ENCODE measurements at regions not wholly inside any gene's neighbourhood (a gene's known extent, or its start where the extent isn't known, plus 50 kb on each side); places are given as distances from the start of the nearest gene placed in this dataset.

DNA sequence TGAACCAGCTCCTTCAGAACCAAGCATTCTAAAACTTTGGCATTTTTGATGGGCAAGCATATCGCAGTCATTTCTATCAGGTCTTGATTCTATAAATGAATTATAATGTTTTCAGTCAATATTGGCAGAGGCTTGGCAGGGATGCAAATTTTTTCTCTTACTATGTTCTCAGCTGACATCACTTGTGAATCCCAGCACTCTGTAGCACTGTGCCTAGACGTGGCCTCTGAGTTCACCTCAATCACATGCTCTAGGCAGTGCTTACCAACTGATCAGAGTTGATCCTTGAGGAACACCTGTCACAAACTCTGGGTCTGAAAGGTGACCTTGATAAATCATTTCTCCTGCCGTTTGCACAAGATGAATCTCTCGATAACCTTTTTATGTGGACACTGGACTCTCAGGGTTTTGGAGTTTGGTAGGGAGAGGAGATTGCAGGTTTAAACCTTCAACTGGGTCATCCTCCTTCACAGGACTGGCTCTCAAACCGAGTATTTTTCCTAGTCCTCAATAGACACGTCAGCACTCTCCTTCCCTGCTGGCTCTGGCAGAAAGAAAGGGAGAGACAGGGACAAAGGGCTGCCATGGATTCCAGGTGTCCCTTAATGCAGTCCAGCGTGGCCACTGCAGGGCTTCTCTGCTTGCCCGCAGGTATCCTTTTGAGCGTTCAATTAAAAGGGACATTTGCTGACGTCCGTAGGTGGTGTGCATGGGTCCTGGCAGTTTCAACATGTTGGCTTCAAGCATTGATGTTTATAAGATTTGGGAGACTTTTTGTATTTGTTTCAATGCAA, 222.3 kb upstream of the CMC1 start:
- no peaks in the 10 kb centered on the region for H3K27me3 ChIP-seq (ENCODE audit: low read depth)
- H3K4me1 ChIP-seq = no peaks in the 10 kb centered on the region
- H3K9me3 ChIP-seq = no peaks in the 10 kb centered on the region
- no peaks in the 10 kb centered on the region for H3K36me3 ChIP-seq
- intact Hi-C loops (cut with DNase I) = no loop called here
- ATAC-seq (no peak), DNase-seq (no peak)
- no peak overlapping the region for H3K27ac ChIP-seq
- TF ChIP-seq, protein P1, sequence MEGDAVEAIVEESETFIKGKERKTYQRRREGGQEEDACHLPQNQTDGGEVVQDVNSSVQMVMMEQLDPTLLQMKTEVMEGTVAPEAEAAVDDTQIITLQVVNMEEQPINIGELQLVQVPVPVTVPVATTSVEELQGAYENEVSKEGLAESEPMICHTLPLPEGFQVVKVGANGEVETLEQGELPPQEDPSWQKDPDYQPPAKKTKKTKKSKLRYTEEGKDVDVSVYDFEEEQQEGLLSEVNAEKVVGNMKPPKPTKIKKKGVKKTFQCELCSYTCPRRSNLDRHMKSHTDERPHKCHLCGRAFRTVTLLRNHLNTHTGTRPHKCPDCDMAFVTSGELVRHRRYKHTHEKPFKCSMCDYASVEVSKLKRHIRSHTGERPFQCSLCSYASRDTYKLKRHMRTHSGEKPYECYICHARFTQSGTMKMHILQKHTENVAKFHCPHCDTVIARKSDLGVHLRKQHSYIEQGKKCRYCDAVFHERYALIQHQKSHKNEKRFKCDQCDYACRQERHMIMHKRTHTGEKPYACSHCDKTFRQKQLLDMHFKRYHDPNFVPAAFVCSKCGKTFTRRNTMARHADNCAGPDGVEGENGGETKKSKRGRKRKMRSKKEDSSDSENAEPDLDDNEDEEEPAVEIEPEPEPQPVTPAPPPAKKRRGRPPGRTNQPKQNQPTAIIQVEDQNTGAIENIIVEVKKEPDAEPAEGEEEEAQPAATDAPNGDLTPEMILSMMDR (IDR thresholded peaks at IDR 0.05) = no peak
- H3K4me3 ChIP-seq = no peak overlapping the region

GRCh38 chr3:28019740-28020139, 221.7 kb upstream of the CMC1 start:
- DNase-seq (no peak), ATAC-seq (no peak)
- intact Hi-C loops (cut with DNase I) = no loop called here
- Histone ChIP-seq H3K27me3 (ENCODE audit: low read depth) (no peaks in the 10 kb centered on the region), H3K4me3 (no peak overlapping the region), H3K4me1 (no peaks in the 10 kb centered on the region), H3K27ac (no peak overlapping the region), H3K36me3 (no peaks in the 10 kb centered on the region), H3K9me3 (peaks cover 6% of the 10 kb centered on the region)
- TF ChIP-seq, protein P1 (IDR thresholded peaks at IDR 0.05) = no peak

GRCh38 chr3:28022916-28023315, 218.5 kb upstream of the CMC1 start:
- intact Hi-C loops (cut with DNase I) = no loop called here
- TF ChIP-seq, protein P1 (IDR thresholded peaks at IDR 0.05) = no peak
- no peak for DNase-seq
- peaks cover 7% of the 10 kb centered on the region for H3K9me3 ChIP-seq
- H3K27me3 ChIP-seq (ENCODE audit: low read depth) = no peaks in the 10 kb centered on the region
- H3K36me3 ChIP-seq = no peaks in the 10 kb centered on the region
- no peaks in the 10 kb centered on the region for H3K4me1 ChIP-seq
- ATAC-seq = no peak
- no peak overlapping the region for H3K27ac ChIP-seq
- H3K4me3 ChIP-seq = no peak overlapping the region

DNA sequence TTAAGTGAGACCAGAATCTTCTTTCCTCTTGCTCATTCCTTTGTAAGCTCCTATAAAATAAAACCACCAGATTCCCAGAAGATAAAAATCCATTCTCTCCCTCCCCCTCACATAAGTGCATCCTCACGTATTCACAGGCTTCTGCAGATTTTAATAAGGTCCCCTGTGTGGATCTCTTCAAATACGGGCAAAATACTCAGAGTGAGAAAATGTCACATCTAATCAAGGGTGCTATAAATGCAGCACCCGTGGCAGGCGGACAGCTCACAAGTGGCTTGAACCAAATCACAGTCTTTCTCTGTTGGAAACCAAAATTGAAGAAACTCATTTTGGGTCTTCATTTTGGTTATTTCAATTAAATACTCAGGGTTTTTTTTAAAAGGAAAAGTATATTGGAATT, 212.9 kb upstream of the CMC1 start:
- intact Hi-C loops (cut with DNase I) = no loop called here
- TF ChIP-seq, protein P1 (IDR thresholded peaks at IDR 0.05) = no peak

DNA sequence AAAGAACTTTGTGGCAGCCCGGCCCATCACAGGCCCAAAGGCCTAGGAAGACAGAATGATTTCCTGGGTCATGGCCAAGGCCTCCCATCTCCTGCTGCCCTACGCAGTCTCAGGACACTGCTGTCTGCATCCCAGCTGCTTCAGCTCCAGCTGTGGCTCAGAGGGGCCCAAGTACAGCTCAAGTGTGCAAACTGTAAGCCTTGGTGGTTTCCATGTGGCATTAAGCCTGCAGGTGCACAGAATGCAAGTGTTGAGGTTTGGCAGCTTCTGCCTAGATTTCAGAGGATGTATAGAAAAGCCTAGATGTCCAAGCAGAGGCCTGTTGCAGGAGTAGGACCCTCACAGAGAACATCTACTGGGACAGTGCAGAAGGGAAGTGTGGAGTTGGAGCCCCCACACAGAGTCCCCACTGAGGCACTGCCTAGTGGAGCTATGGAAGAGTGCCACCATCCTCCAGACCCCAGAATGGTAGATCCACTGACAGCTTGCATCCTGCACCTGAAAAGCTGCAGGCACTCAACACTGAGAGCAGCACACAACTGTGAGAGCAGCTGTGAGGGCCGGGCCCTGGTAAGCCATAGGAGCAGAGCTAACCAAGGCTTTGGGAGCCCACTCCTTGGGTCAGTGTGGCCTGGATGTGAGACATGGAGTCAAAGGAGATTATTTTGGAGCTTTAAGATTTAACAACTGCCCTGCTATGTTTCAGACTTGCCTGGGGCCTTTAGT, 208.2 kb upstream of the CMC1 start:
- Histone ChIP-seq H3K36me3 (no peaks in the 10 kb centered on the region), H3K4me3 (no peak overlapping the region), H3K27ac (no peak overlapping the region), H3K9me3 (no peaks in the 10 kb centered on the region), H3K27me3 (ENCODE audit: low read depth) (no peaks in the 10 kb centered on the region), H3K4me1 (no peaks in the 10 kb centered on the region)
- TF ChIP-seq, protein P1 (IDR thresholded peaks at IDR 0.05) = no peak
- no peak for DNase-seq
- no peak for ATAC-seq
- intact Hi-C loops (cut with DNase I) = no loop called here

More for the DNA sequence above, 212.9 kb upstream of the CMC1 start:
- Histone ChIP-seq H3K4me3 (no peak overlapping the region), H3K27ac (no peak overlapping the region), H3K27me3 (ENCODE audit: low read depth) (no peaks in the 10 kb centered on the region), H3K4me1 (no peaks in the 10 kb centered on the region), H3K9me3 (peaks cover 7% of the 10 kb centered on the region), H3K36me3 (no peaks in the 10 kb centered on the region)
- DNase-seq (no peak), ATAC-seq (no peak)

All from lower lobe of right lung (tissue), 2 donors.